HG02943 (cell line): ENCODE measurements at regions not wholly inside any gene's neighbourhood (a gene's known extent, or its start where the extent isn't known, plus 50 kb on each side); places are given as distances from the start of the nearest gene placed in this dataset.

Experiments used
- ATAC-seq: cut with Tn5 transposase; IDR thresholded peaks from one replicate; pipeline ENCODE4 v1.9.1; 2021; ENCODE audit warnings: mild to moderate bottlenecking, low read depth, moderate library complexity; ENCODE audit not compliant: unreplicated experiment

GRCh38 chr4:128606173-128606572, 203.3 kb upstream of the JADE1 start:
- ATAC-seq = no peak

GRCh38 chr4:128604840-128605239, 204.7 kb upstream of the JADE1 start:
- ATAC-seq = no peak

DNA sequence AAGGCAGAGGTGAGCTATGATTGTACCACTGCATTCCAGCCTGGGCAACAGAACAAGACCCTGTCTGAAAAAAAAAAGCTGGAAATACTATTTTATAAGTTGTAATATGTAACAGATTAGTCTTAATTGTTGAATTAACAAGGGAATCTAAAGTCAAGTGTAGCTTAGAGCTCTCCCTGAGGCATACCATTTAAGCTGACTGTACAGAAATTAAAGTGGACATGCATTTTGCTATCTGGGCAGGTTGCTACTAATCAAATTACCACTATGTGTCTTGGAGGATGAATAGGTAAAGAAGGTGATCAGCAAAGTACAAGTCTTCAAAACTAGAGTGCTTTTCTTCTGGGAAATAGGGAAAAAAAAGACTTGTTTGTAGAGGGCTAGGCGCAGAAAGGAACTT, 205.3 kb upstream of the JADE1 start:
- no peak for ATAC-seq

- ATAC-seq = no peak
Observed at GRCh38 chr4:128603081-128603480, 206.4 kb upstream of the JADE1 start.

GRCh38 chr4:128601991-128602695, 207.4 kb upstream of the JADE1 start:
- no peak for ATAC-seq

- ATAC-seq = no peak
Observed at GRCh38 chr4:128600996-128601871, 208.3 kb upstream of the JADE1 start.

DNA sequence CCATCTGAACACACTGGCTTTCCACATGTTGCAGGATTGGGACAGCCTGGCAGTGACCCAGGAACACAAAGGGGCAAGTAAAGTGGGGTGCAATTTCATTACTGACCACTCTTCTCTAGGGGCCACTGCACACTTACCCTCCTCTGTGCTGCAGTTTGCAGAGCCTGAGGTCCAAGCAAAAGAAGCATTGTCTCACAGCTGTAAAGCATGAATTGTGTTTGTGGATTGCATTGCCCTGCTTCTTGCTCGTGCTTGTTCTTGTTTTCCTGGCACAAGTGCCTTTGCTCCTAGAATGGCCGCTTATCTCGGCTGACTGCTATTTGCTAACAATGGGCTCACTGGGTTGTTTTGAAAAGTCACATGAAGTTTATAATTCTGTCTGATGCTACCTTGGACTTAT, 209.1 kb upstream of the JADE1 start:
- ATAC-seq = no peak

DNA sequence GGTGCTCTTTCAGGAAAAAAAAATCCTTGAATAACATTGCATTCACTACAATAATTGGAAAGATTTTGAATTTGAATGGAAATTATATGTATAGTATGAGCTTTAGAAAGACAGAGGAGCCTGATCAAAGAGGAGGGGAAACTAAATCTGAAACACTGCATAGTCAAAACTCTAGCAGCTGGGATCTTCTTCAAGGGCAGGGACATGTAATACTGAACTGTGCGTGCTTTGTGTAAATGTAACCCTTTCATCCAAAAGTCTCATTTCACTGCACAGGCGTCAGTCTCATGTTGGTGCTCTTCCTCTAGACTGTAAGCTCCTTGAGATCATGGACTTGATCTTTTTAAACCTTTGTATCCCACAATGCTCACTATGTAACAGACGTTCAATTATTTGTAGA, 212.0 kb upstream of the JADE1 start:
- no peak for ATAC-seq

GRCh38 chr4:128596853-128597252, 212.6 kb upstream of the JADE1 start:
- no peak for ATAC-seq

- no peak for ATAC-seq
Observed at GRCh38 chr4:128596115-128596514, 213.4 kb upstream of the JADE1 start.

GRCh38 chr4:128591482-128591881, 218.0 kb upstream of the JADE1 start:
- no peak for ATAC-seq

DNA sequence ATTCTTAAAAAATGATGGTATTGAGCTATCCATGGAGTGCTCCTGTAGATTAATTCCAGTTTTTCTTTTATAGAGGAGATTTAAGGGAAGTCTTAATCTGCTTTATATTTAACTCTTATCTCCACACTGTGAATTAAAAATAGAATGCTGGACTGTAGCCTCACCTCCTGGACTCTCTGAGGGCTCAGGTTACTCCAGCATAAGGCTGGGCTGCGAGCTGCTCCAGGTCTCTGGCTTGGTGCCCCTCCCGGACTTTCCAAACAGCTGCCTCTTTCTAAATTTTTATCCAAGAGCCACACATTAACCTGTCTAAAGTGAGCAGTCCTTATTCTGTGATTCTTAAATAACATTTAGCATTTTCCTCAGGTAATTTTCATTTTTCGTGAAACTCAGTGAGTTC, 218.7 kb upstream of the JADE1 start:
- ATAC-seq = no peak

DNA sequence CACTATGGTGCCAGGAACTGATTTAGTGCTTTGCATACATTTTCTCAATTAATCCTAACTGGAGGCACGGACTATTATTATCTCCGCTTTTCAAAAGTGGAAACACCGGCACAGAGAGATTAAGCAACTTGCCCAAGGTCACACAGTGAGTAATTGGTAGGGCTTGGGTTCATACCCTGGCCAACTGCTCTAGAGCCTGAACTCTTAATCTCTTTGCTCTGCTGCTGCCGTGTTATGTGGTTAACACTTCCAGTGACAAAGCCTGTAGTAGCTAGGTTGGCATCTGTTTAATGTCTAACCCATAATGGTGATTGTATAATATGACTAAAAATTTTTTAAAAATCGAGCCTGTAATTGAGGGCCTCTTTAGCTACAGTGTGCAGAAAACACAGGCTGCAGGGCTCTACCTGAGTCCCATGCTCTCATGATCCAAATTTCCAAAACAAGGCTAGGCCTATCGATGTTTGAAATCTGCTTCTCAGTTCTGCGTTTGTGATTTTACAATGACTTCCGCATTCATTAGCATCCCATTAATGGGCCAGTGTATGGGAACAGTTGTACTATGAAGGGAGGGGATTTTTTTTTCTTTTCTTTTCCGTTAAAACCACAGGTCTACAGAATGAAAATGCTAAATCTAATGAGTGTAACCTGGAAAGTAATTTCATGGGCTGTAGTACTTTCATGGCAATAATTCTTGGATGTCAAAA, 219.3 kb upstream of the JADE1 start:
- ATAC-seq = no peak

DNA sequence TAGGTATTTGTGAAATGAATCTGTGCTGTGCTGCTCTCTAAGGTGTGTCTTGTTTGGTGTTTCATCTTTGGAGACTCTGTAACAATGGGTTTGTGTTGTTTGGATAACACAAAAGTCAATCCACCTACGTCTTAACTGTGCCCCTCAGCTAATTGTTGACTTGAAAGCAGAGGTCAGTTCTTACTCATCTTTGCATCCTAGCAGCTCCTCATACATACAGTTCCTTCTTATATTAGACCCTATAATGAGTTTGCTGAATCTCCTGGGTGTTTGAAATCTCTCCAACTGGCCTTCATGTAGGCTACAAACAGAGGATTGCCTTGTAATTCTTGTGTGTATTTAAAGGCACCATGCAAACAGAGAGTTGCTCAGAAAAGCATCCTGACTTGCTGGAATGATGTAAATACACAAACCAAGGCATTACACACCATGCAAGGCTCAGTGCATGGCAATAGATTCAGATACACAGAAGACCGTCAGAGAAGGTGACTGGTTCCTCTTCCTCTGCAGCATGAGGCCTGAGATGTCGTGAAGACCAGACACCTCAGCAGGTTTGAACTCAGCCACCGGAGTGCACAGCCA, 220.0 kb upstream of the JADE1 start:
- ATAC-seq = no peak

GRCh38 chr4:128587382-128587781, 222.1 kb upstream of the JADE1 start:
- no peak for ATAC-seq

- ATAC-seq = no peak
Observed at GRCh38 chr4:128583753-128584712, 225.5 kb upstream of the JADE1 start.

GRCh38 chr4:128582427-128582870, 227.1 kb upstream of the JADE1 start:
- no peak for ATAC-seq

GRCh38 chr4:128579154-128579853, 230.2 kb upstream of the JADE1 start:
- ATAC-seq = no peak

DNA sequence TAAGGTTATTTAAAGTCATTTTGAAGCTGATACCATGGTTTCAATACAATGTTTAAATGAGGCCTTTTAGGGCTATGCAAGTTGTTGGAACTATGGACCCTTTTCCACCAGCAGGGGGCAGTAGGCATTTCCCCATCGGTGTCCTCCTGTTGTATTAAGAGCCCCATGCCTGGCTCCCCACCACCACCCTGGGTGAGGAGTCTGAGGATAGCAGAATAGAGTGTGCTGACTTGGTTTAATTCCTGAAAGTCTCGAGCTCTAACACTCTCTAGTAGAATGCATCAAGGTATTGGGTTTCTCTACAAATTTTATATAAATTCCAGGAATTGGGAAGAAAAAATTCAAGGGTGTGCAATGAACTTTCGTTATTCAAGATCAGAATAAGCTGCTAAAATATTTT, 234.8 kb upstream of the JADE1 start:
- peak; percentile 75 for ATAC-seq
